IMR-90 (cell line): ENCODE measurements at regions not wholly inside any gene's neighbourhood (a gene's known extent, or its start where the extent isn't known, plus 50 kb on each side); places are given as distances from the start of the nearest gene placed in this dataset.

Source experiments
- BHLHE40 ChIP-seq: fragments of 150-350 bp; IDR thresholded peaks from 2 replicates; pipeline ENCODE4 v1.6.1; 2016; ENCODE audit warnings: mild to moderate bottlenecking, low read depth, low read length
- TF ChIP-seq, protein P1 (sequence below): conservative IDR thresholded peaks from 2 replicates; pipeline ENCODE4 v1.5.1; 2012; ENCODE audit warnings: mild to moderate bottlenecking, low read depth, low read length, improper control_type of control experiment

DNA sequence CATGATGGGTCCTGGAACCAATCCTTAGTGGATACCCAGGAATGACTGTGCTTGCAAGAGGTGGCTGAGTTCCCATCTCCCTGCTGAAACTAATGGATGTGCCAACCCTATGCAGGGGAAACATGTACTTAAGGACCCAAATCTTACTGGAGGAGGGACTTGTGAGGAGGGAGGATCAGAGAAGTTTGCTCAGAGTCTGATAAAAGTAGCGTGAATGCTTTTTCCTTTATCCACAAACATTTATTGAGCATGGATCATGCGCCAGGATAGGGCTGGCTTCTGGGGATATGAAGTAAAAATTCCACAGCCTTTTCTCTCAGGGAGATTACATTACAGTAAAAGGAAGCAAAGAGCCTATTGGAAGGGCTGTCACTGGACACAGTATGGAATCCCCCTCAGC, 358.5 kb downstream of the RPS24 start:
- TF ChIP-seq, protein P1, sequence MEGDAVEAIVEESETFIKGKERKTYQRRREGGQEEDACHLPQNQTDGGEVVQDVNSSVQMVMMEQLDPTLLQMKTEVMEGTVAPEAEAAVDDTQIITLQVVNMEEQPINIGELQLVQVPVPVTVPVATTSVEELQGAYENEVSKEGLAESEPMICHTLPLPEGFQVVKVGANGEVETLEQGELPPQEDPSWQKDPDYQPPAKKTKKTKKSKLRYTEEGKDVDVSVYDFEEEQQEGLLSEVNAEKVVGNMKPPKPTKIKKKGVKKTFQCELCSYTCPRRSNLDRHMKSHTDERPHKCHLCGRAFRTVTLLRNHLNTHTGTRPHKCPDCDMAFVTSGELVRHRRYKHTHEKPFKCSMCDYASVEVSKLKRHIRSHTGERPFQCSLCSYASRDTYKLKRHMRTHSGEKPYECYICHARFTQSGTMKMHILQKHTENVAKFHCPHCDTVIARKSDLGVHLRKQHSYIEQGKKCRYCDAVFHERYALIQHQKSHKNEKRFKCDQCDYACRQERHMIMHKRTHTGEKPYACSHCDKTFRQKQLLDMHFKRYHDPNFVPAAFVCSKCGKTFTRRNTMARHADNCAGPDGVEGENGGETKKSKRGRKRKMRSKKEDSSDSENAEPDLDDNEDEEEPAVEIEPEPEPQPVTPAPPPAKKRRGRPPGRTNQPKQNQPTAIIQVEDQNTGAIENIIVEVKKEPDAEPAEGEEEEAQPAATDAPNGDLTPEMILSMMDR: no peak
- TF ChIP-seq BHLHE40: no peak
